ENCODE measurements at regions not wholly inside any gene's neighbourhood (a gene's known extent, or its start where the extent isn't known, plus 50 kb on each side); places are given as distances from the start of the nearest gene placed in this dataset.
"Not testable (repeated sequence)": the region's sequence is repeated elsewhere in the genome, so short reads cannot be mapped to it uniquely, and the experiment has no call there.

DNA sequence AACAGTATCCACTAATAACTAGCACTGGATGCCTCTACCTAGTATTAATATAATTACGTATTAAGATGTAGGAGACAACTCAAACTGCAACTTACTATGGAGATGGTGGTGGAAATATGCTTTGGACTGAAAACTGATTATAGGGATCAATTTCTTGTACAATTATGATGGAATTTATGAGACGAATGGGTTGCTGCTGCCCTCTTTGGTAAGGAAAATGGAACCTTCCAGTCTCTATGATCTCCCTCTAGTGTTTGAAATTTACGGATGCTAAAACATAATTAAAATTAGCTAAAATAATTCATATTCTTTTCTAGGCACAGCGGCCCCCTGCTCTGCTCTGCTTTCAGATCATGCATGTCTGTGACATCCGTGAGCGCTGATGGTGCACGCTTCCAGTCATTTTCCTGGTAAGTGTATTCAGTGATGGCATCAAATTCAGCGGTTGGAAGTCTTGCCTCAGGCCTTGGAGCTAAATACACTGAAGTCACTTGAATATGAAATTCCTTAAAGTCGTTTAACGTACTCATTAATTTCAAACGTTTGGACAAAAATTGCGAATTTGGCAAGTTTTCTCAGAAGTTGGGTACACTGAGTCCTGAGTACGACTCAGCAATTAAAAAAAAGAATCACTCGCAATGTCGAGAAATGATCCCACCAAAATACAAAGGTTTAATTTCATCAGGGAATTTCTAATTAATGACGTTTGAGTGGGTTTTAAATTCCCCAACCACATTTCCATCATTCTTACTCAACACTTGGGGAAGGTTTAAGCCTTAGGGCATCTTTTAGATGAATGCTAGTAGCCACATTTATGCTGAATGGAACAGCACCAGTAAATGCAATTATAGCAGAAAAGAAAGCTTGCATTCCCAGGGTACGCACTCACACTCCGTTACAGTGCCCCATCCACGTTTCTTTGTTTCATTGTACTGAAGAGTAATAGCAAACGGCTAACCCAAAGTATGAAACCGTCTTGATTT lies 132.6 kb downstream of the NR2F2 start:
- no peak for FAIRE-seq
- no peak for DNase-seq (ENCODE audit: extremely low spot score, insufficient read length, low read depth)

GRCh38 chr15:96466389-96466947 lies 136.0 kb downstream of the NR2F2 start:
- DNase-seq (ENCODE audit: extremely low spot score, insufficient read length, low read depth): no peak
- FAIRE-seq: no peak

GRCh38 chr15:96468036-96468435 lies 137.5 kb downstream of the NR2F2 start:
- DNase-seq (ENCODE audit: extremely low spot score, insufficient read length, low read depth): no peak

DNA sequence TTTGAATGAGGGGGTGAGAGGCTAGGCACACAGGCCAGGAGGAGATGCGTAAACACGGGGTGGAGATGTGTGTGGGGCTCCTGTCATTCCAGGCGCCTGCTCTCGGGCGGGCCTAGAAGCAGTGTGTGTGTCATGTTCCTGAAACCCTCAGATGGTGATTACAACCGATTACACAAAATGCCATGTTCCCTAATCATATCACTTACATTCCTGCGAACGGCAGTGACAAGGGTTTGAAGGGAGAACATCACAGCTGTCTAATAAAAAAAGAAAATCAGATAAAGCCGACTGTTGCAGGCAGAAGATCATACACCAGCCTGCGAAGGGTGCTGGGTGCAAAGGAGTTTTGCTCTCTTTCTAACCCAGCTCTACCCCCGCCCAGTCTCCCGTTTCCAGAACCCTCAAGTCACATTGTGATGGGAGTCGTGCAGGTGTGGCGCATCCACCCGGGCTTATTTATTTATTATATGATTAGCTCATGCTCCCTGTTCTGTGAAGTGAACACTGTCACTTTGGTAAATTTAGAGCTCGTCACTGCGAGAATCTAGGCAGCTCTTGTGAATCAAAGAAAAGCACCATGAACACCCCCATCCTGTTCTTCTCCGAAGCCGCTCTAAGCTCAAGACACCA lies 140.3 kb downstream of the NR2F2 start:
- FAIRE-seq: no peak
- no peak for DNase-seq (ENCODE audit: extremely low spot score, insufficient read length, low read depth)

More at GRCh38 chr15:96468036-96468435, 137.5 kb downstream of the NR2F2 start:
- FAIRE-seq: no peak

DNA sequence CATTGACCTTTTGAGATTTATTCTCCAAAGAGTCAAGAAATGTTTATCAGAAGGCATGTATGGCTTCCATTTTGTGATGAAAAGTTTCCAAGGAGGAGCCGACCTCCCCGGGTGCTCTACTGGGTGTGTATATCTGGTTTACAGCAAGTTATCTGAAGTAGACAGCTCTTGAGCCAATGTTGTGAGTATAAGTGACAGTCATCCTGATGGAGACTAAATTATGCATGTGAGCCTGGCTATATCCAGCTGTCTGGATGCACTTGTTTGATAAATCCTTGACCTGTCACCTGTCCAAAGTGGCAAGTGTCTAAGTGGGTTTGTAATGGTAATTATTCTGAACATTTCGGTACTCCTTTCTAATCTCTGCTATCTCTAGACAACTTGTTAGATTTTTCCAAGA lies 142.2 kb downstream of the NR2F2 start:
- DNase-seq (ENCODE audit: extremely low spot score, insufficient read length, low read depth) (no peak), FAIRE-seq (no peak)

DNA sequence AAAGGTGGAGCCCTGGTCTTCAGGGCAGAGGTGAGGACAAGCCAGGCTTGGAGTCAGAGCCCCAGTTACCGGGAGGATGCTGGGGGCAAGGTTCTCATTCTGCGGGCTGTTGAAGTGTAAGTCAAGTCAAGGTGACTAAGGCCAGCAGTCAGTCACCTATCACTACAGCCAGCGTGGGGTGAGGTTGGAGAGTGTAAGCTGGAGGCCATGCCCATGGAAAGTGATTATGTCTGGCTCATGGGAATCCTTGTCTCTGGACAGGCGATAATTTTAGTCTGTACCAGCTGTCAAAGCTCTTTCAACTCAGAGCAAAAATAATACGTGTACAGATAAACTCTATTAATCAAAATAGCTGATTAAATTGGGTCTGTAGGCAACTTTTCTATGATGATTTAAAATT lies 143.1 kb downstream of the NR2F2 start:
- no peak for FAIRE-seq

GRCh38 chr15:96474231-96474664 lies 143.7 kb downstream of the NR2F2 start:
- DNase-seq (ENCODE audit: extremely low spot score, insufficient read length, low read depth) (no peak), FAIRE-seq (no peak)

More for the DNA sequence above, 143.1 kb downstream of the NR2F2 start:
- DNase-seq (ENCODE audit: extremely low spot score, insufficient read length, low read depth): no peak

GRCh38 chr15:96477227-96477626 lies 146.7 kb downstream of the NR2F2 start:
- FAIRE-seq (no peak), DNase-seq (ENCODE audit: extremely low spot score, insufficient read length, low read depth) (no peak)

DNA sequence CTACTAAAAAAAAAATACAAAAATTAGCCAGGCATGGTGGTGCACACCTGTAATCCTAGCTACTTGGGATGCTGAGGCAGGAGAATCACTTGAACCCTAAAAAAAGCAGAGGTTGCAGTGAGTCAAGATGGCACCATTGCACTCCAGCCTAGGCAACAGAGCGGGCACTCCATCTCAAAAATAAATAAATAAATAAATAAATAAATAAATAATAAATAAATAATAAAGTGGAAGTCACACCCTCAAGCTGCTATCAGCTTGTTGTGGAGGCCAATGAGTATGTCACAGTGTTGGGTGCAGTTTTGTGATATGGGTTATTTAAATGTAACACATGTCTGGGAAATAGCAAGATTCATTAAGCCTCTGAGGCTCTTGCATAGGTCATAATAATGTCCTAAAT lies 153.9 kb downstream of the NR2F2 start:
- not testable (repeated sequence) for DNase-seq (ENCODE audit: extremely low spot score, insufficient read length, low read depth); FAIRE-seq

GRCh38 chr15:96484830-96485229 lies 154.3 kb downstream of the NR2F2 start:
- DNase-seq (ENCODE audit: extremely low spot score, insufficient read length, low read depth) (no peak), FAIRE-seq (no peak)

DNA sequence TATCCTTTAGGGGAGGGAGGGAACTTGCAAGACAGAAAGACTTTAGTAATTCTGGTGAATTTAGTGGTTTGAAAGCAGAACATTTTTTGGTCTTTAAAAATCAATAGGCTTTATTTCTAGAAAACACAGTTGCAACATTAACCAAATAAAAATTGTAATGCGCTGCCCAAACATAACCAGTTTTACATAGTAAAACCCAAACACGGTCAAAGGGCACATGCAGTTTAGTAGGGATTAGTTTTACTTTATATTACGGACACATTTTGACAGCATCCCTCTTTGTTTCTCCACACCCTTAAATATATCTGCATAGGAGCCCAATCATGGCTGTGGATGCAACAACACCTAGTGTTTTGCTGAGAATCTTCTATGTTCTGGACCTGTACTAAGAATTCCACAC lies 156.7 kb downstream of the NR2F2 start:
- FAIRE-seq: no peak
- no peak for DNase-seq (ENCODE audit: extremely low spot score, insufficient read length, low read depth)

DNA sequence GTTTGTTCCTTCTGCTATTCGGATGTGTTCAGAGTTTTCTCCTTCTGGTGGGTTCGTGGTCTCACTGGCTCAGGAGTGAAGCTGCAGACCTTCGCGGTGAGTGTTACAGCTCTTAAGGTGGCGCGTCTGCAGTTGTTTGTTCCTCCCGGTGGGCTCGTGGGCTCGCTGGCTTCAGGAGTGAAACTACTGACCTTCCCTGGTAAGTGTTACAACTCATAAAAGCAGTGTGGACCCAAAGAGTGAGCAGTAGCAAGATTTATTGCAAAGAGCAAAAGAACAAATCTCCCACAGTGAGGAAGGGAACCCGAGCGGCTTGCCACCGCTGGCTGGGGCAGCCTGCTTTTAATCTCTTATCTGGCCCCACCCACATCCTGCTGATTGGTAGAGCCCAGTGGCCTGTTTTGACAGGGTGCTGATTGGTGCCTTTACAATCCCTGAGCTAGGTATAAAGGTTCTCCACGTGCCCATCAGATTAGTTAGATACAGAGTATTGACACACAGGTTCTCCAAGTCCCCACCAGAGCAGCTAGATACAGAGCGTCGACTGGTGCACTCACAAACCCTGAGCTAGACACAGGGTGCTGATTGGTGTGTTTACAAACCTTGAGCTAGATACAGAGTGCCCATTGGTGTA lies 160.7 kb downstream of the NR2F2 start:
- DNase-seq (ENCODE audit: extremely low spot score, insufficient read length, low read depth); FAIRE-seq: not testable (repeated sequence)

GRCh38 chr15:96491700-96492644 lies 161.5 kb downstream of the NR2F2 start:
- DNase-seq (ENCODE audit: extremely low spot score, insufficient read length, low read depth); FAIRE-seq: not testable (repeated sequence)

DNA sequence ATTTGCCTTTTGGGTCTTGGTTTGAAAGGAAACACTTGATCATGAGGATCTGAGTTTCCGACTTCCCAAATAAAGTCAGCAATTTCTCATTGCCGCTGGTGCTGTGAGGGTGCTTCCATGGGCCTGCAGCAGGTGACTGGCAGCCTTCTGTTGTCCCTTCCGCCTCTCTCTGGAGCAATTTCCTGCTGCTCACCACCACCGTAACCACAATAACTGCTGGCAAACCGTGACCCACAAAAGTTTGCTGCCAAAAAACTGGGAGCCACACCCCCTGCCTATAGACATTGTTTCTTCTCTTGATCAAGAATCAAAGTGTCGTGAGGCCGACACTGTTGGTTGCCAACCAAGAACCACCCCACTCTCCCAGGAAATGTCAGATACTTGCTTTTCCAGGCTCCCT lies 164.0 kb downstream of the NR2F2 start:
- DNase-seq (ENCODE audit: extremely low spot score, insufficient read length, low read depth) (no peak), FAIRE-seq (no peak)

DNA sequence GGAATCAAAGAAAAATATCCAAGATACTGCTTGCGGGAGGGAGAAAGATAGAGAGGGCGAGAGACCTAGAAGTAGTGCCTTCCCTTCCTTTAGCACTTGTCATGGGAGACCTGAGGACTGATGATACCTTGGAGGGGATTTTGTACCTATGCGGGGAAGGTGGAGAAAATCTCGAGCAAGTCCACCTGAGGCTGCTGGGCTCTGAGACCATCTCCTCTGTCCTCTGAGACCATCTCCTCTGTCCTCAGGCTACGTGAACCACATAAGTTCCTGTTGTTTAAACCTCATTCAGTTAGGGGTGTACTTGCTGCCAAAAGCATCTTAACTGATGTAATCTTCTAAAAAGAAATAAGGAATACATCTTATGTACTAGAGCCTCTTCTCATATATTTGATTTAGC lies 164.9 kb downstream of the NR2F2 start:
- no peak for DNase-seq (ENCODE audit: extremely low spot score, insufficient read length, low read depth)
- FAIRE-seq: no peak

- DNase-seq (ENCODE audit: extremely low spot score, insufficient read length, low read depth): no peak
- FAIRE-seq: no peak
Measured at GRCh38 chr15:96497951-96498350, 167.5 kb downstream of the NR2F2 start.

DNA sequence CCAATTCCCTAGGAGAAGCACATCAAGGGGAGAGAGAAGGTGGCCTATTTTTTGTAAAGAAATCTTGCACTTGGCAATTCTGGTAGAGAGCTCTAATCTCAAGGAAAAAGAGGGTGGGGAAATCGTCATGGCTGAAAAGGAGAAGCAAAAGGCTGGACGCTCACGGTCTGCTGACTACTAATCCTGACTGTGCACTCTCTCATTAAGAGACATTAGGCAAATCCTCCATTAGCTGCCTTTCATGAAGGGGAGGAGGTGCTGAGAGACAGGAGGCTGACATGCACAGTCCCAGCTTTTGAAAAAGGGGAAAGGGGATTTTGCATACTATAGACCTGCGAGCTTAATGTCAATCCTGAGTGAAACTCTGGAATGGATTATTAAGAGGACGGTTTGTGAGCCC lies 170.0 kb downstream of the NR2F2 start:
- DNase-seq (ENCODE audit: extremely low spot score, insufficient read length, low read depth): no peak
- FAIRE-seq: no peak

DNA sequence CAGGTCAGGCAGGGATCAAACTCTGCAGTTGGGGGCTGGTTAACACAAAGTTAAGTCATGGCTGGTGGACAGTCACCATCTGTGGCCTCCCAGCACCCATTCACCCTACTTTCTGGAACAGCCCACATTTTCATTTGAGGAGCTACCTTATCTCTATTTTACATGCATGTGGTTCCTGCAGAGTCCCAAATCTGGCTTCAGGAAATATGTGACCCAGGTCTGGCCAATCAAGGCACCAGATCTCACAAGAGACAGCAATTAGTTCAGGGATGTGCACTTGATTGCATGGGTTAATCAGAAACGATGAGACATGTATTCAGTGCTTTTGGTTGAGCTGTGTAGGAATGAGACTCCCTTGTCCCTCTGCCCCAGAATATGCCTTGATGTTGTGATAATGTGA lies 170.9 kb downstream of the NR2F2 start:
- DNase-seq (ENCODE audit: extremely low spot score, insufficient read length, low read depth) (no peak), FAIRE-seq (no peak)

DNA sequence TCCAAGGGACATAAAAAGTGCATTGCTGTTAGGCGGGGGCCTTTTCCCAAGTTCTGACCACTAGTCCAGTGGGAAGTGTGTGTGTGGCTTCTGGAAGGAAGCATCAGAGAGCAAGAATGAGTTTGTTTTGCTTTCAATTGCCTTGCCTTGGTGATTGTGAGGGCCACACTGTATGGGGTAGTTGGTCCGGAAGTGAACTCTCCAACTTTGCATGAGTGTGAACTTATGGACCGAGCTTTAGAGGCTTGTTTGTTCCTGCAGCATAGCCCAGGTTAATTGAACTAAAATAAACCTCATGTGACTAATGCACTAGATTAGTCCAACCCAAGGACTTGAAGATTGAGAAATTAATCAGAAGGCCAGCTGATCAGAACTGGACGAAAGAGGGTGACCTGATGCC lies 171.7 kb downstream of the NR2F2 start:
- no peak for FAIRE-seq
- no peak for DNase-seq (ENCODE audit: extremely low spot score, insufficient read length, low read depth)
